A673 (cell line): ENCODE measurements at regions not wholly inside any gene's neighbourhood (a gene's known extent, or its start where the extent isn't known, plus 50 kb on each side); places are given as distances from the start of the nearest gene placed in this dataset.

Experiments used
- BruUV-seq: library from RNA; stranded (reverse); fragments of 400-500 nt; replicated peaks from 2 replicates; lab custom pipeline; 2021; lab: Mats Ljungman, UMichigan
- CTCF ChIA-PET: fragments of 300-600 bp; sonication (Branson Sonifier 250); formaldehyde crosslinking; loops from one replicate; lab custom pipeline; 2022; ENCODE audit warnings: antibody characterized with exemption; lab: Charles Lee
- POLR2A ChIA-PET: fragments of 300-600 bp; sonication (Branson Sonifier 250); formaldehyde crosslinking; loops from one replicate; lab custom pipeline; 2022; ENCODE audit warnings: antibody characterized with exemption; ENCODE audit not compliant: low non-redundant PET; lab: Charles Lee
- DNase-seq: peaks from one replicate; pipeline ENCODE4 v3.0.0-alpha.2; 2015; ENCODE audit warnings: low spot score
- H3K27ac ChIP-seq: fragments of 200-600 bp; sonication (generic); 2 replicates; pipeline ENCODE4 v1.5.1; 2016; ENCODE audit warnings: mixed run types, low read depth, mild to moderate bottlenecking, mixed read lengths, antibody characterized with exemption, low read length; ENCODE audit not compliant: poor library complexity, severe bottlenecking
- H3K27me3 ChIP-seq: fragments of 200-600 bp; sonication (generic); replicated peaks from 2 replicates; pipeline ENCODE4 v1.6.1; 2017; ENCODE audit warnings: mixed run types, low read depth, mild to moderate bottlenecking, mixed read lengths, antibody characterized with exemption, low read length; ENCODE audit not compliant: insufficient read depth, poor library complexity
- H3K36me3 ChIP-seq: fragments of 200-600 bp; sonication (generic); 2 replicates; pipeline ENCODE4 v1.6.1; 2016; ENCODE audit warnings: mixed run types, mild to moderate bottlenecking, mixed read lengths, antibody characterized with exemption, low read length; ENCODE audit not compliant: insufficient read depth, poor library complexity, severe bottlenecking
- H3K4me1 ChIP-seq: fragments of 200-600 bp; sonication (generic); 2 replicates; pipeline ENCODE4 v1.6.1; 2017; ENCODE audit warnings: mixed run types, mild to moderate bottlenecking, mixed read lengths, antibody characterized with exemption, low read length; ENCODE audit not compliant: insufficient read depth, poor library complexity, severe bottlenecking
- H3K4me3 ChIP-seq: fragments of 200-600 bp; sonication (generic); 2 replicates; pipeline ENCODE4 v1.5.1; 2016; ENCODE audit warnings: low read depth, mixed run types, mild to moderate bottlenecking, mixed read lengths, low read length; ENCODE audit not compliant: poor library complexity, severe bottlenecking
- H3K9me3 ChIP-seq: fragments of 200-600 bp; sonication (generic); 2 replicates; pipeline ENCODE4 v1.6.1; 2016; ENCODE audit warnings: mixed run types, low read depth, mild to moderate bottlenecking, mixed read lengths, antibody characterized with exemption, low read length; ENCODE audit not compliant: poor library complexity, severe bottlenecking
- EZH2 ChIP-seq: fragments of 200-600 bp; sonication (generic); IDR thresholded peaks from 2 replicates; pipeline ENCODE4 v1.6.1; 2017; ENCODE audit warnings: borderline replicate concordance, low read depth, mild to moderate bottlenecking, mixed read lengths, antibody characterized with exemption, low read length; ENCODE audit not compliant: poor library complexity, severe bottlenecking
- intact Hi-C: fragments of 100-400 bp; cut with micrococcal nuclease; formaldehyde crosslinking; loops from one replicate; pipeline ENCODE4 v1.10.0; 2022; ENCODE audit not compliant: unreplicated experiment
- TF ChIP-seq, protein P1 (sequence below): fragments of 300-800, 200-600 bp; sonication (generic); conservative IDR thresholded peaks from 2 replicates; pipeline ENCODE4 v1.5.1; 2017; ENCODE audit warnings: low read depth, mild to moderate bottlenecking, antibody characterized with exemption, low read length, moderate library complexity, mixed read lengths

DNA sequence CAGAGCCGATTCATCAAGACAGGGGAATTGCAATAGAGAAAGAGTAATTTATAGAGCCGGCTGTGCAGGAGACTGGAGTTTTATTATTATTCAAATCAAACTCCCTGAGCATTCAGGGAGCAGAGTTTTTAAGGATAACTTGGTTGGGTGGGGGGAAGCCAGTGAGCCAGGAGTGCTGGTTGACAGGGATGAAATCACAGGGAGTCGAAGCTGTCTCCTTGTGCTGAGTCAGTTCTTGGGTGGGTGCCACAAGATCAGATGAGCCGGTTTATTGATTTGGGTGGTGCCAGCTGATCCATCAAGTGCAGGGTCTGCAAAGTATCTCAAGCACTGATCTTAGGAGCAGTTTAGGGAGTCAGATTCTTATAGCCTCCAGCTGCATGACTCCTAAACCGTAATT, 95.4 kb upstream of the CCDC80 start:
- intact Hi-C loops = no loop called here
- BruUV-seq = no TSS peak
- Histone ChIP-seq H3K27ac (no peak overlapping the region), H3K27me3 (peaks cover 6% of the 10 kb centered on the region), H3K4me3 (no peak overlapping the region), H3K36me3 (no peaks in the 10 kb centered on the region), H3K4me1 (no peaks in the 10 kb centered on the region), H3K9me3 (no peaks in the 10 kb centered on the region)
- POLR2A ChIA-PET = no interaction called here
- CTCF ChIA-PET = no interaction called here
- DNase-seq = no peak
- TF ChIP-seq EZH2 = no peak
- TF ChIP-seq, protein P1, sequence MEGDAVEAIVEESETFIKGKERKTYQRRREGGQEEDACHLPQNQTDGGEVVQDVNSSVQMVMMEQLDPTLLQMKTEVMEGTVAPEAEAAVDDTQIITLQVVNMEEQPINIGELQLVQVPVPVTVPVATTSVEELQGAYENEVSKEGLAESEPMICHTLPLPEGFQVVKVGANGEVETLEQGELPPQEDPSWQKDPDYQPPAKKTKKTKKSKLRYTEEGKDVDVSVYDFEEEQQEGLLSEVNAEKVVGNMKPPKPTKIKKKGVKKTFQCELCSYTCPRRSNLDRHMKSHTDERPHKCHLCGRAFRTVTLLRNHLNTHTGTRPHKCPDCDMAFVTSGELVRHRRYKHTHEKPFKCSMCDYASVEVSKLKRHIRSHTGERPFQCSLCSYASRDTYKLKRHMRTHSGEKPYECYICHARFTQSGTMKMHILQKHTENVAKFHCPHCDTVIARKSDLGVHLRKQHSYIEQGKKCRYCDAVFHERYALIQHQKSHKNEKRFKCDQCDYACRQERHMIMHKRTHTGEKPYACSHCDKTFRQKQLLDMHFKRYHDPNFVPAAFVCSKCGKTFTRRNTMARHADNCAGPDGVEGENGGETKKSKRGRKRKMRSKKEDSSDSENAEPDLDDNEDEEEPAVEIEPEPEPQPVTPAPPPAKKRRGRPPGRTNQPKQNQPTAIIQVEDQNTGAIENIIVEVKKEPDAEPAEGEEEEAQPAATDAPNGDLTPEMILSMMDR = no peak

DNA sequence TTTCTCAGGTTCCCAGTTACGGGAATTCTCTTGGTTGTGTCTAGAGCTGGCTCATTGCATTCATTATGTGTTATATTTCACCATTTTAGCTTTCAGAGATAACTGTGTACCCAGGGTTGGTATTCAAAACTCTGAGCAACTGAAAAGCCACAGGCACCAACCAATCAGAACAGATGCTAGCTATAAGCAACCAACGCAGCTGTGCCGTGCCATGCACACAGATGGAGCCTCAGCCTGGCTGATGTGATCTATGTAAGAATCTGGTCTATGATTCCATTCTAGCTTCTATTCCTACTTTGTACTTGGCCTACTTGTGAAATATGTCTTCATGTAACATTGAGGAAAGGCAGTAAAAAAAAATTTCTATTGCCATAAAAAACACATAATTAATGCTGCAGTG, 95.0 kb upstream of the CCDC80 start:
- no peak for DNase-seq
- TF ChIP-seq EZH2 = no peak
- TF ChIP-seq, protein P1 = no peak
- Histone ChIP-seq H3K27ac (no peak overlapping the region), H3K27me3 (peaks cover 6% of the 10 kb centered on the region), H3K4me1 (no peaks in the 10 kb centered on the region), H3K36me3 (no peaks in the 10 kb centered on the region), H3K4me3 (no peak overlapping the region), H3K9me3 (no peaks in the 10 kb centered on the region)
- intact Hi-C loops = loop anchor here (2.0 kb wide), 1 partner anchor 243 kb away; no protein-coding TSS in a partner anchor
- CTCF ChIA-PET = no interaction called here
- POLR2A ChIA-PET = no interaction called here
- BruUV-seq = no TSS peak

DNA sequence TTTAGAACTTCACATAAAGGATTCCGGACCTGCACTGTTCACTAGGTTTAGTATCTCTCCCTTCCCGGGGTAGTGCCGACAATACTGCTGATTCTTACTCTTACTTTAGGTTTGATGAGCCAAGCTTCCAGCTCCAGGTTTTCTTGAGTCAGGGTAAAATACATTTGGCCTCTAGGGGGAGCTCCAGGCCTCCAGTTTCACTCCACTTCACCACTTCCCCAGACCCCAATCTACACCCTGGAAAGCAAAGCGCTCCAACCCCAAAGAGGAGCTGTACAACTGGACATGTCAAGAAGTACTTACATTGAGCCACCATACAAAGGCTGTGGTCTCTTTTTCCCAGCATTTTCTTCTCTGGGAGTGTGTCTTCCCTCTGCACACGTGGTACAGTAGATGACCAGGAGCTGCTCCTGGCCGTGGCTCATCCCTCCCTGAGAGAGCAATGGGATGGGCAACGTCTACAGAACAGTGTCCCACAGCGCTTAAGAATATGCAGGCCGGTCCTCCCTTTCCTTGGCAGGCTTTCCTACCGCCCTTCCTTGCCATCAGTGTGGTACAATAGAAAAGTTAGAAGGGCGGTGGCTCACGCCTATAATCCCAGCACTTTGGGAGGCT, 93.9 kb upstream of the CCDC80 start:
- DNase-seq = peak; percentile 80
- intact Hi-C loops = loop anchor here (2.0 to 5.0 kb wide), 5 partner anchors 77 to 302 kb away; partner anchors contain the start of gene CCDC80
- no TSS peak for BruUV-seq
- H3K4me1 ChIP-seq = no peaks in the 10 kb centered on the region
- ChIA-PET POLR2A (interaction anchor here (0.6 kb wide), 1 partner anchor 567 kb away, joined by 3 read pairs; no protein-coding TSS in a partner anchor), CTCF (interaction anchor here (0.7 to 1.3 kb wide), 7 partner anchors 12 to 300 kb away, joined by 3 to 12 read pairs (median 5); no protein-coding TSS in a partner anchor)
- peaks cover 6% of the 10 kb centered on the region for H3K27me3 ChIP-seq
- H3K27ac ChIP-seq = no peak overlapping the region
- no peaks in the 10 kb centered on the region for H3K9me3 ChIP-seq
- TF ChIP-seq, protein P1 = peak; percentile 81
- no peak for TF ChIP-seq EZH2
- H3K4me3 ChIP-seq = no peak overlapping the region
- no peaks in the 10 kb centered on the region for H3K36me3 ChIP-seq
